ENCODE measurements at regions not wholly inside any gene's neighbourhood (a gene's known extent, or its start where the extent isn't known, plus 50 kb on each side); places are given as distances from the start of the nearest gene placed in this dataset.

DNA sequence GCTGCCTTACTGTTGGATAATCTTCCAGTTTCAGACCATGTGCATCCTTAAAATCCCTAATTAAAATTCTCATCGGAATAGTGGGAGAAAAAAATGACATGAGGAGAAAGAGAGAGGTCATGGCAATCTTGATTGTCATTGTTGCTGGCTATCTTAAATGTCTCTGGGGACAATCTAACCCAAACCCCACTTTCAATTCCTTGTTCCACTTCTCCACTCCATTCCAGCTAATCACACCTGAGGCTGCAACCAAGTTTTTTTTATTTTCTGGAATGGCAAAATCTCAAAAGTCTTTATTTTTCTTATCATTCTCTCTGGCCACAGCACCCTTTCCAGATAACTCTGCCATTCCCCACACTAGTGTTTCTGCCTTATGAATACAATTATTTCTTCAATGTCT, 171.9 kb upstream of the RASA1 start:
- Histone ChIP-seq H3K27me3 (no peaks in the 10 kb centered on the region), H3K4me1 (no peaks in the 10 kb centered on the region), H3K36me3 (no peaks in the 10 kb centered on the region), H3K9me3 (no peaks in the 10 kb centered on the region), H3K27ac (no peak overlapping the region), H3K4me3 (no peak overlapping the region)
- intact Hi-C loops (cut with DNase I): no loop called here
- FAIRE-seq: no peak
- no peak for DNase-seq
- 41 to 67% methylated on average over 1 of the region's 1 CpG for WGBS, 2 donors
- ATAC-seq: no peak
- TF ChIP-seq, protein P1, sequence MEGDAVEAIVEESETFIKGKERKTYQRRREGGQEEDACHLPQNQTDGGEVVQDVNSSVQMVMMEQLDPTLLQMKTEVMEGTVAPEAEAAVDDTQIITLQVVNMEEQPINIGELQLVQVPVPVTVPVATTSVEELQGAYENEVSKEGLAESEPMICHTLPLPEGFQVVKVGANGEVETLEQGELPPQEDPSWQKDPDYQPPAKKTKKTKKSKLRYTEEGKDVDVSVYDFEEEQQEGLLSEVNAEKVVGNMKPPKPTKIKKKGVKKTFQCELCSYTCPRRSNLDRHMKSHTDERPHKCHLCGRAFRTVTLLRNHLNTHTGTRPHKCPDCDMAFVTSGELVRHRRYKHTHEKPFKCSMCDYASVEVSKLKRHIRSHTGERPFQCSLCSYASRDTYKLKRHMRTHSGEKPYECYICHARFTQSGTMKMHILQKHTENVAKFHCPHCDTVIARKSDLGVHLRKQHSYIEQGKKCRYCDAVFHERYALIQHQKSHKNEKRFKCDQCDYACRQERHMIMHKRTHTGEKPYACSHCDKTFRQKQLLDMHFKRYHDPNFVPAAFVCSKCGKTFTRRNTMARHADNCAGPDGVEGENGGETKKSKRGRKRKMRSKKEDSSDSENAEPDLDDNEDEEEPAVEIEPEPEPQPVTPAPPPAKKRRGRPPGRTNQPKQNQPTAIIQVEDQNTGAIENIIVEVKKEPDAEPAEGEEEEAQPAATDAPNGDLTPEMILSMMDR (IDR thresholded peaks at IDR 0.05): no peak

DNA sequence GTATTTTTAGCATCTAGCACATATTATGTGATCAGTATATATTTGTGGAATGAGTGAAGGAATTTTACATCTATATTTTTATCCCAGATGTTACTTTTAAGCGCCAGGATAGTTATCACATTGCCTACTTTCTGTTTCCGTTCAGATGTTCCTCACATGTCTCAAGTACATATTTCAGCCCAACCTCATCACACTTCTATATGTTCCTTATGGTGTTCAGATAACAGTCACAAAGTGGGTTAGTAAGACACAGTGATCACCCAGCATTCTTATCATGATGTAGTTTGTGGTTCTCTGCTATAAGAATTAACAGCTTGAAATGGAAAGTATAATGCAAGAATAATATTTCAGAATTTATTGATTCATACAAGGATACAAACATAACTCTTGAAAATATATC, 170.0 kb upstream of the RASA1 start:
- TF ChIP-seq, protein P1 (IDR thresholded peaks at IDR 0.05): no peak
- Histone ChIP-seq H3K4me3 (no peak overlapping the region), H3K4me1 (no peaks in the 10 kb centered on the region), H3K27me3 (no peaks in the 10 kb centered on the region), H3K36me3 (no peaks in the 10 kb centered on the region), H3K9me3 (no peaks in the 10 kb centered on the region), H3K27ac (no peak overlapping the region)
- no peak for ATAC-seq
- no peak for FAIRE-seq
- intact Hi-C loops (cut with DNase I): no loop called here
- no peak for DNase-seq
- 81 to 89% methylated on average over 2 of the region's 2 CpGs for WGBS, 2 donors

DNA sequence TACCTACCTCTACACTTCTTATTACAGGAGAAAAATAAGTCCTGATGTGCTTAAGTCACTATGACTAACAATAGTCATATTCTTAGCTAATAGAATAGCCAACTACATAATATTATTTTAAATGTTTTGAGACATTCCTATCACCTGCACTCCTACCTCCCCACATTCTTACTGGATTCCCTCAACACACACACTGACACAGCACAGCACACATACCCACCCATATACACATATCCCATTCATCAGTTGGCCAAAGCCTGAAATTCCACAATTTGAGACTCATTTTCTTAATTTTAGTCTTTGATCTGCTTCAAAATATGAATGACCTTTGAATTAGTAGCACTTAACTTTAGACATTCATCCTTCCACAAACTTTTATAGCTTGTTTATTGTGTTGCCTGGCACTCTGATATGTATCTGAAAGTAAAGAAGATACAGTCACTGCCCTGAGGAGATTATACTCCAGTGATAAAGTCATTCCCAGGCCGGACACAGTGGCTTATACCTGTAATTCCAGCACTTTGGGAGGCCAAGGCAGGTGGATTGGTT, 168.3 kb upstream of the RASA1 start:
- WGBS, 2 donors: 33 to 52% methylated on average over 1 of the region's 1 CpG
- TF ChIP-seq, protein P1 (IDR thresholded peaks at IDR 0.05): no peak
- H3K36me3 ChIP-seq: no peaks in the 10 kb centered on the region
- no peak overlapping the region for H3K4me3 ChIP-seq
- FAIRE-seq (no peak), ATAC-seq (no peak), DNase-seq (no peak)
- H3K27me3 ChIP-seq: no peaks in the 10 kb centered on the region
- intact Hi-C loops (cut with DNase I): no loop called here
- no peak overlapping the region for H3K27ac ChIP-seq
- H3K9me3 ChIP-seq: no peaks in the 10 kb centered on the region
- no peaks in the 10 kb centered on the region for H3K4me1 ChIP-seq

DNA sequence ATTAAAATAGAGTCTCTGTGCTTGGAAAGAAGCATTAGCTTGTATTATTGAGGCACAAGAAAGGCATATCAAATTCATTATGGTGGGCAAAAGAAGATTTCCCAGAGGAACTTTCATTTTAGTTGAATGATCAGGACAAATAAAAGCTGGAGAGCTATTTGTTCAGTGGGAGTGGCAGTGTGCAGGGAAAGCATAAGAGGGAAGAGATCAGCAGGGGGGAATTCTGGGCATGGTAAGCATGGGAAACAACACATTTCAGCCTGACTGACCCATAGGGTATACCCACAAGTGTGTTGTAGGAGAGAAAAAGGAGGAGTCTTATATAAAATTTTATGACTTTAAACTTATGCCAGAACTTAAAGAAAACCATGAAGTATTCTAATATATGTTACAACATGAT, 167.7 kb upstream of the RASA1 start:
- Histone ChIP-seq H3K27me3 (no peaks in the 10 kb centered on the region), H3K9me3 (no peaks in the 10 kb centered on the region), H3K4me3 (no peak overlapping the region), H3K36me3 (no peaks in the 10 kb centered on the region), H3K4me1 (no peaks in the 10 kb centered on the region), H3K27ac (no peak overlapping the region)
- ATAC-seq (no peak), DNase-seq (no peak), FAIRE-seq (no peak)
- intact Hi-C loops (cut with DNase I): no loop called here
- TF ChIP-seq, protein P1 (IDR thresholded peaks at IDR 0.05): no peak

DNA sequence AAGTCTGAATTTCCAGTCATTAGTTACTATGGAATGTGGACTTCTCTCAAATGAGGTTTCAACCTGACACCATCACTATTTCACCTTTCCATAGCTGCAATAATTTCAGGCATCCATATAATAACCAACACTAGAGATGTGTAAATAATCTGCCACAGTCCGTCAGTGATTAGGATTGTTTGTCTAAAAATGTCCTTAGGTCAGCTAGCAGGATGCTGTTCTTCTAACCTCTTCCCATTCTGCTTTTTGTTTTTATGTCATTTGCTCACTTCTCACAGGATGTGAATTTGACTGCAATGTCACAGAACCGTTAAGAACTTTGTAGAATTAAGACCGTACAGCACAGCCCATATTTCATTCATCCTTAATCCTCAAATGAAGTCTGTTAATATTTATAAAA, 166.4 kb upstream of the RASA1 start:
- no peak for FAIRE-seq
- 32 to 40% methylated on average over 3 of the region's 3 CpGs for WGBS, 2 donors
- no peaks in the 10 kb centered on the region for H3K27me3 ChIP-seq
- no peak for ATAC-seq
- H3K4me1 ChIP-seq: no peaks in the 10 kb centered on the region
- no peak overlapping the region for H3K4me3 ChIP-seq
- no peaks in the 10 kb centered on the region for H3K9me3 ChIP-seq
- TF ChIP-seq, protein P1 (IDR thresholded peaks at IDR 0.05): no peak
- intact Hi-C loops (cut with DNase I): no loop called here
- H3K27ac ChIP-seq: no peak overlapping the region
- no peak for DNase-seq
- H3K36me3 ChIP-seq: no peaks in the 10 kb centered on the region

Measured in pancreas (tissue), 10 donors.